ENCODE measurements at regions not wholly inside any gene's neighbourhood (a gene's known extent, or its start where the extent isn't known, plus 50 kb on each side); places are given as distances from the start of the nearest gene placed in this dataset.

GRCh38 chrY:12357204-12357603, 343.8 kb upstream of the USP9Y start:
- no peak overlapping the region for H3K9ac ChIP-seq (ENCODE audit: insufficient read depth in 1 of 2, low read length in 2 of 2)
- no peak for DNase-seq
- no peak for ATAC-seq (ENCODE audit: insufficient read depth, low FRiP score)
- no peak overlapping the region for H3K4me3 ChIP-seq
- WGBS, 2 donors: 81% methylated on average over 3 of the region's 3 CpGs; no CpG with 5 or more reads in 1 of the 2 donors
- H3K9me3 ChIP-seq (ENCODE audit: control insufficient read depth in 4 of 4, insufficient read depth in 3 of 4, low read length in 3 of 4): no peaks in the 10 kb centered on the region
- H3K27ac ChIP-seq (ENCODE audit: low read depth in 1 of 2, low read length in 1 of 2): no peak overlapping the region
- H3K27me3 ChIP-seq (ENCODE audit: control insufficient read depth in 3 of 3, insufficient read depth in 3 of 3, low read length in 2 of 3): no peaks in the 10 kb centered on the region
- no peaks in the 10 kb centered on the region for H3K36me3 ChIP-seq (ENCODE audit: control insufficient read depth in 4 of 4, insufficient read depth in 4 of 4, low read length in 4 of 4)
- no peaks in the 10 kb centered on the region for H3K4me1 ChIP-seq (ENCODE audit: control insufficient read depth in 5 of 5, insufficient read depth in 5 of 5, low read length in 5 of 5)
- no peak for TF ChIP-seq CTCF (IDR thresholded peaks at IDR 0.05; ENCODE audit: control extremely low read depth, extremely low read depth)

GRCh38 chrY:12357655-12358054, 343.4 kb upstream of the USP9Y start:
- no peak for DNase-seq
- Histone ChIP-seq H3K27ac (ENCODE audit: low read depth in 1 of 2, low read length in 1 of 2) (no peak overlapping the region), H3K36me3 (ENCODE audit: control insufficient read depth in 4 of 4, insufficient read depth in 4 of 4, low read length in 4 of 4) (no peaks in the 10 kb centered on the region), H3K9me3 (ENCODE audit: control insufficient read depth in 4 of 4, insufficient read depth in 3 of 4, low read length in 3 of 4) (no peaks in the 10 kb centered on the region), H3K4me1 (ENCODE audit: control insufficient read depth in 5 of 5, insufficient read depth in 5 of 5, low read length in 5 of 5) (no peaks in the 10 kb centered on the region), H3K4me3 (no peak overlapping the region), H3K27me3 (ENCODE audit: control insufficient read depth in 3 of 3, insufficient read depth in 3 of 3, low read length in 2 of 3) (no peaks in the 10 kb centered on the region), H3K9ac (ENCODE audit: insufficient read depth in 1 of 2, low read length in 2 of 2) (no peak overlapping the region)
- 92% methylated on average over 5 of the region's 6 CpGs; no CpG with 5 or more reads in 1 of the 2 donors for WGBS, 2 donors
- no peak for TF ChIP-seq CTCF (IDR thresholded peaks at IDR 0.05; ENCODE audit: control extremely low read depth, extremely low read depth)
- ATAC-seq (ENCODE audit: insufficient read depth, low FRiP score): no peak

- DNase-seq: no peak
- no peak for TF ChIP-seq CTCF (IDR thresholded peaks at IDR 0.05; ENCODE audit: control extremely low read depth, extremely low read depth)
- Histone ChIP-seq H3K27me3 (ENCODE audit: control insufficient read depth in 3 of 3, insufficient read depth in 3 of 3, low read length in 2 of 3) (no peaks in the 10 kb centered on the region), H3K9ac (ENCODE audit: insufficient read depth in 1 of 2, low read length in 2 of 2) (no peak overlapping the region), H3K4me1 (ENCODE audit: control insufficient read depth in 5 of 5, insufficient read depth in 5 of 5, low read length in 5 of 5) (no peaks in the 10 kb centered on the region), H3K4me3 (no peak overlapping the region), H3K36me3 (ENCODE audit: control insufficient read depth in 4 of 4, insufficient read depth in 4 of 4, low read length in 4 of 4) (no peaks in the 10 kb centered on the region), H3K27ac (ENCODE audit: low read depth in 1 of 2, low read length in 1 of 2) (no peak overlapping the region), H3K9me3 (ENCODE audit: control insufficient read depth in 4 of 4, insufficient read depth in 3 of 4, low read length in 3 of 4) (no peaks in the 10 kb centered on the region)
- WGBS, 2 donors: 74% methylated on average over 7 of the region's 7 CpGs; no CpG with 5 or more reads in 1 of the 2 donors
- ATAC-seq (ENCODE audit: insufficient read depth, low FRiP score): no peak
These were observed 342.7 kb upstream of the USP9Y start for GRCh38 chrY:12358337-12358736.

GRCh38 chrY:12359867-12360266, 341.2 kb upstream of the USP9Y start:
- Histone ChIP-seq H3K4me1 (ENCODE audit: control insufficient read depth in 5 of 5, insufficient read depth in 5 of 5, low read length in 5 of 5) (no peaks in the 10 kb centered on the region), H3K9ac (ENCODE audit: insufficient read depth in 1 of 2, low read length in 2 of 2) (no peak overlapping the region), H3K36me3 (ENCODE audit: control insufficient read depth in 4 of 4, insufficient read depth in 4 of 4, low read length in 4 of 4) (no peaks in the 10 kb centered on the region), H3K4me3 (no peak overlapping the region), H3K27ac (ENCODE audit: low read depth in 1 of 2, low read length in 1 of 2) (no peak overlapping the region), H3K27me3 (ENCODE audit: control insufficient read depth in 3 of 3, insufficient read depth in 3 of 3, low read length in 2 of 3) (no peaks in the 10 kb centered on the region), H3K9me3 (ENCODE audit: control insufficient read depth in 4 of 4, insufficient read depth in 3 of 4, low read length in 3 of 4) (no peaks in the 10 kb centered on the region)
- DNase-seq: peak in 1 of 3 donors; percentile 4
- ATAC-seq (ENCODE audit: insufficient read depth, low FRiP score): no peak
- no peak for TF ChIP-seq CTCF (IDR thresholded peaks at IDR 0.05; ENCODE audit: control extremely low read depth, extremely low read depth)
- 10% methylated on average over 4 of the region's 9 CpGs; no CpG with 5 or more reads in 1 of the 2 donors for WGBS, 2 donors
